Left forelimb (tissue), 1 donor: ENCODE measurements at regions not wholly inside any gene's neighbourhood (a gene's known extent, or its start where the extent isn't known, plus 50 kb on each side); places are given as distances from the start of the nearest gene placed in this dataset.
"Not testable (repeated sequence)": the region's sequence is repeated elsewhere in the genome, so short reads cannot be mapped to it uniquely, and the experiment has no call there.

Experiments used
- DNase-seq: peaks from one replicate; pipeline ENCODE4 v3.0.0-alpha.2; 2018; ENCODE audit warnings: low spot score

DNA sequence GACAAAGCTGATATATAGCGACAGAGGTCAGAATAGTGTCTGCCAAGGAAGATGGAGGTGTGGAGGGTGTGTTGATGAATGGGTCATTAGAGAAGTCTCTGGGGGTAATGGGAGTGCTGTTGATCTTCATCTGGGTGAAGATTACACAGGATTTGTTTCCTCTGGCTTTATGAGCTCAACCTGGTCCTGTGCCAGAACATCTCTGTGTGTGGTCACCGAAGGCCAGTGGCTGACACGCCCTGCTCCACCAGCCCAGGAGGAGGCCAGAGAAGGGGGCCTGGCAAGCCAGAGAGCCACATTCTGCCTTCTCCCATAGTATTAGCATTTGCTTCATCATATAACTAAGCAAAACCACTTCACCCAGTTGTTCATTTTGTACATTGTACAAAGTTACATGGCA lies 121.1 kb downstream of the ZNF621 start:
- no peak for DNase-seq

DNA sequence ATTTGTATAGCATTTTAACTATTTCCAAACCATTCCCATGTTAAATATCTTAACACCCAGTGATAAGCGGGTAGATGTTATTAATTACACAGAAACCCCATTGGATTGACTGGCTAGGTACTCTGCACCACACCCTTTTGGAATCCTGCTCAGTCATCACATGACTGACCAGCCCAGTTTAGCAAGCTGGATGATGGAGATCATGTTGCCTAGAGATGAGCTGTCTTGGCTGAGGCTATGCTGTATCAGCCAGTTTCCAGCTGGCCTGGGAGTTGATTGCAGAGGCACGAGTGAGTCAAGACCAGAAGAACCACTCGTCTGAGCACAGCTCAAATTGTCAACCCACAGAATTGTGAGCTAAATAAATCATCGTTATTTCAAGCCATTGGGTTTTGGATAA lies 124.6 kb downstream of the ZNF621 start:
- no peak for DNase-seq

GRCh38 chr3:40652072-40652471 lies 127.3 kb downstream of the ZNF621 start:
- DNase-seq = no peak

DNA sequence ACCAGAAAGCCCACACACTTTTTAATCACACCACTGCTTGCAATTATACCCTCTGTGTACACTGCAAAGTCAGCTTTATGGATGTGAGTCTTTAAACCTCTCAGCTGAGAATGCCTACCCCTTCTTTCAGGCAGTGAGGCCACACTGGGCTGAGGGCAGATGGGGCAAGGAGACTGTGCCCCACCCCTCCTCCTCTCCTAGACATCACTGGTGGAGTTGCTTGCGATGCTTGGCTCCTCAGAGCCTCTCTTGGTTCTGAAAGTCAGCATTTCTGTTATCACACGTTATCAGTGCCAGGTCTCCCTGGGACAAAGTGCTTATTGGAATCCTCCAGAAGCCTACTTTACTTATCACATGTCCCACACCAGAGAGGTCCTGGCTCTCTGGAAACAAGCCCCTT lies 128.2 kb downstream of the ZNF621 start:
- no peak for DNase-seq

DNA sequence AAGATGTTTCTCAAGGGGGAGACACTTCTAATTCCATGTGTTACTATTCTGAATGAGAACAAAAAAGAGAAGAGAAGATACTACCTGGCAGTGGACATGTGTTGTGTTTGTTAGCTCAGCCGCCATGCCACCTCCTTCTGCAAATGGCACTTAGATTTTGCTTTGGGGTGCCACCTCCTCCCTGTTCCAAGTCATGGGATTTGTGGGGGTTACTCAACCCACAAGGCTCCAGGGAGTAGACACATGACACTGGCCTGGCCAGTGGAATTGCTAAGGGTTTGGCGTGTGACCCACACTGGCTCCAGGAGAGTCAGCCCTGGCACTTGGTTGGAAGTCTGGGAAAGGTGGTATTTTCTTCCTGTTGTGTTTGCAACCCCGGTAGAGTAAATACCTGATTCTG lies 129.1 kb downstream of the ZNF621 start:
- no peak for DNase-seq

GRCh38 chr3:40655551-40655950 lies 130.8 kb downstream of the ZNF621 start:
- no peak for DNase-seq

DNA sequence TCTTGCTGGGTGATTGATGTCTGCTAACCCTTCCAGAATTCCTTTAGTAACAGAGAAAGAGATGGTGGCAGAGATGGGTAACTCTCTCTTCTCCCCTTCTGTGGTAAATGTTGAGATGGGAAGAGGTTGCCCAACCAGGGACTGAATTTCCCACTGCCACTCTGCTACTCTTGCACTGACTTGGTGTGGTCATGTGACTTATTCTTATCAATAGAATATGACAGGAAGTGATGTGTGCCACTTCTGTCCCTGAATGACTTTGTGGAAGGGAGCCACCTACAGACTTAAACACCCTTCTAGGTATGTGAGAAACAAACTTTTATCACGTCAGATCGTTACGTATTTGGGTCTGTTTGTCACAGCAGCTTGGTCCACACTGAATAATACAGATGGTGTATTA lies 132.9 kb downstream of the ZNF621 start:
- no peak for DNase-seq

DNA sequence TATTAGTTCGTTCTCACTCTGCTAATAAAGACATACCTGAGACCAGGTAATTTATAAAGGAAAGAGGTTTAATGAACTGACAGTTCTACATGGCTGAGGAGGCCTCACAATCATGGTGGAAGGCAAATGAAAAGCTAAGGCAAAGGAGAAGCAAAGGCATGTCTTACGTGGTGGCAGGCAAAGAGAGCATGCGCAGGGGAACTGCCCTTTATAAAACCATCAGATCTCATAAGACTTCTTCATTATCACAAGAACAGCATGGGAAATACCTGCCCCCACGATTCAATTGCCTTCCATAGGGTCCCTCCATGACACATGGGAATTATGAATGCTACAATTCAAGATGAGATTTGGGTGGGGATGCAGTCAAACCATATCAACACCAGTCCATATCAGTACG lies 133.5 kb downstream of the ZNF621 start:
- no peak for DNase-seq

DNA sequence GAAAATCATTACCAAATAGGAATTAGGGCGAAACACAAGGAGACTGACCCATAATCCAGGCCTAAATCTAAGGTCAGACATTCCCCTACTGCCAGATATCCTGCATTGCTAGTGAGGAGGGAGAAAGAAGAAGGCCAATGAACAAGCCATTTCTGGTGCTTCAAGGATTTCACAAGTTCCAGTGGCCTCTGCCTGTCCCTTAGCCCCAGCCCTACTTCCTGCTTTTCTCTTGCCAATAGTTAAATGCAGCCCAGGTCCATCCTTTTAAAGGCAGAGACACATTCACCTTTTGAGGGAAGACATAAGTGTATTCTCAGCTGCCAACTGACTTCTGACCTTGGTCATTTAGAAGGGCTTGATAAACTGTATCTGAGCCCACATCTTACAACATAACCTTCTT lies 135.8 kb downstream of the ZNF621 start:
- no peak for DNase-seq

DNA sequence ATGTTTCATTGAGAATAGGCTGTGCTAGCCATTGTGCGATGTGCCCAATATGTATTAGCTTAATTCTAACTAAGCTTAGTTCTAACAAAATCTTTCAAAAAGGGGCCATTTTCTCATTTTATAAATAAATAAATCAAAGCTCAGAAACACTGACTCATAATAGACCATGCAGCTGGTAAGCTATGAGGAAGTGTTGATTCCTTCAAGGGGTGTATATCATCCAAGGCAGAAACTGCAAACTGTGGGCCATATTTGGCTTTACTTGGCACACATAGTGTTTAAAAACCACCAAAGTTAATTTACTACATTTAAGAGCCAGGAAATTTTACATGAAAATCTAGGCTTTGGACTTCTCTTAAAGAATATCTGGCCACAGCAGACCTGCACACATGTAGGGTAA lies 136.5 kb downstream of the ZNF621 start:
- DNase-seq = no peak

DNA sequence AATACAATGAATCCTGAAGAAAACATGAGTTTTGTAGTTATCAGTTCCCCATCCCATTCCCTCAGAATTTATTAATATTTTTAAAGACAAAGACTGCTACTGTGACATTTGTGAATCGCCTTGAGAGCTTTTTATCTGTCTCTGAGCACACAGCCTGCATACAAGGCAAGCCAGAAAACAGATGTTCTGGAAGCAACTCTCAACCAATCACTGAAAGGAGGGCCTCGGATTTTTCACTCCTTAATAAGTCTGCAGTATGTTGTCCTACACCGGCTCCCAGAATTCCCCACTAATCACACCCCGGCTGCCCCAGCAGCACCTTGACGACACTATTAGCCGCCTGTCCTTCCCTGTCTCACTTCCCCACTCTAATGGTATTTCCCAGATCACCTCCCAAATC lies 138.5 kb downstream of the ZNF621 start:
- no peak for DNase-seq

GRCh38 chr3:40669176-40669575 lies 144.4 kb downstream of the ZNF621 start:
- DNase-seq = no peak

DNA sequence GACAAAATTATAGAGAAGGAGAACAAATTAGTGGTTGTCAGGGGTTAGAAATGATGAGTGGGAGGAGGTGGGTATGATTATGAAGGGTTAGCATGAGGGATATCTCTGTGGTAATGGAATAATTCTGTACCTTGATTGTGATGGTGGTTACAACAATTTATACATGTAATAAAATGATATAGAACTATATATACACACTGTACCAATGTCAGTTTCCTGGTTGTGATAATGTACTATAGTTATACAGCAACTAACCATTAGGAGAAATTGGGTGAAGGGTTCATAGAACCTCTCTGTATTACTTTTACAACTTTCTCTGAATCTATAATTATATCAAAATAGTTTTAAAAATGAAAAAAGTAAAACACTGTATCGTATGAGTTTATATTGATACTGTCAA lies 148.1 kb downstream of the ZNF621 start:
- DNase-seq = no peak

DNA sequence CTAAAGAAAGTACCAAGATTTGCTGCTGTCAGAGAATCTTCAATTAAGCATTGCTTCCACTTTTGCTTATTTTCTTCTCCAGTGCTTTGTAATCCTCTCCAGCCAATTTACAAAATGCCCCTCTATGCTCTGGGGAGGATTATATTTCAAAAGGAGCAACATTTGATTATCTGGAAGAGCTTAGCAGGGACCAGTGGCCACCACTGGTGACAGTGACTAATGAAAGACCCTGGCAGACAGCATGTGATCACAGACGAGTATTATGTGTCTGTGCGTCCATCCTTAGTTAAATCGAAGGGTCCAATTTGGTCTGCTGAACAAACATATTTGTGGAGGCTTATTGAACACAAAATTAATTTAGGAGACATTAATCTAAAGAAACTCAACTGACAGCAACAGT lies 152.6 kb downstream of the ZNF621 start:
- DNase-seq = no peak

- no peak for DNase-seq
These were observed 153.0 kb downstream of the ZNF621 start for GRCh38 chr3:40677749-40678148.

GRCh38 chr3:40679290-40679689 lies 154.5 kb downstream of the ZNF621 start:
- DNase-seq = no peak

GRCh38 chr3:40680685-40681657 lies 156.2 kb downstream of the ZNF621 start:
- no peak for DNase-seq

DNA sequence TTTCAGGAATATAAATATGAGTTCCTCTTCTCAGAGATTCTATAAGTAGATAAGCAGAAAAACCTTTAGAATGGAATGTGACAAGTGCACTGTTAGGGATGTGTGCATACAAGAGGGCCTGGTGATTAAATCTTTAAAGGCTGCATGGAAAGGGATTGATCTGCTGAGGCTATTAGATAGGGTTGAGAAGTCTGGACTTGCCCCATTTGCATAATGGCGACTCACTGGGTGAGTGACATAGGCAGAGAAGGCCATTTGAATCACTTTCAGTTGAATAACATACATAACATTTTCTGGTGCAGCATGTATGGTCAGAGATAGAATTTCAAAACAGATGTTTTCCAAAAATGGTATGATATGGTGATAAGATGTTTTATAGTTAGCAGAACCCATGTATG lies 156.9 kb downstream of the ZNF621 start:
- no peak for DNase-seq

GRCh38 chr3:40689837-40690236 lies 165.1 kb downstream of the ZNF621 start:
- no peak for DNase-seq

DNA sequence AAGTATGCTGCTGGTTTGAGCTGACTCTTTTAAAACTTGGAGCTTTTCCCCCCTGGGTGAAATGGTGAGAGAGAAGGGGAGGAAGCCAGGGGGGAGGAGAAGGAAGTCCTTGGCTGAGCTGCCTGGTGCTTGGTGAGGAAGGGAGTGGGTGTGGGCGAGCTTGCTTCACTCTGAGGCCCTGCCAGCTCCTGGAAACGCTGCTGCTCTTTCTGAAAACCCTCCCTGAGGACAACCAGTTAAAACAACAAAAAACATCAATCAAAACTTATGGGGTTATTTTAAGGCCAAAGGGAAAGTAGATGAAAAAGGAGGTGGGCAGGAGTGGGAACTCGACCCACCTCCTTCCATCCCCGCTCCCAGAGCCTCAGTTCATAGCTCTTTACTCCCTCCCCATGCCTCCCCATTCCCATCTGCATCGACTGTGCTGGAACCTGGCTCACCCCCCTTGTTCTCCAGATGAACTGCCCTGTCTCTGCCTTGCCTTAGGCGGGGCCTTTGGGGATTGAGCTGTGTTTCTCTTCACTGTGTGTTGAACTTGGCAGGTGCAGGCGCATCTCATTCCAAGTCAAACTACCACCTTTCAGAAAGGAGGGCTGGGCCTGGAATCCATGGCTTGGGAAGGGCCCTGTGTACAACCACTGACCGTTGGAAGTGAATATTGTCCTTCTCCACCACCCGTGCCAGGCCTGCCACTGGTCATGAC lies 166.1 kb downstream of the ZNF621 start:
- peak; percentile 71 for DNase-seq

DNA sequence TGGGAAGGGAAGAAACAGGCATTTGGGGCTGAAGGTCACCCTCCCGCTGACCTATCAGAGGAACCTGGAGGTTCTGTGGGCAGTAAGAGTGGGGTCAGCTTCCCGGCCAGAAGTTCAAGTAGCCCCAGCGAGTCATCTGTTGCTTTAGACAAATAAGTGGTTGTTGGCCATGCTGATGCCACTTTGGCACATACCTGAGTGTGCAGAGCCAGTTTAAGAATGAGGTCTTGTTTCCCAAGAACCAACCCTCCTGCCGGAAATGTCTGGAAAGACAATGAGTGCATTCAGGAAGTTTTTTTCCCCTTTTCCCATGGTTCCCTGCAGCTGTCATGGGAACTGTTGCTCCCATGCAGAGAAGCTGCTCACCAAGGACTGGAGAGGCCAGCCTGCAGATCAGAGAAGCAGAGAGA lies 166.7 kb downstream of the ZNF621 start:
- DNase-seq = no peak

DNA sequence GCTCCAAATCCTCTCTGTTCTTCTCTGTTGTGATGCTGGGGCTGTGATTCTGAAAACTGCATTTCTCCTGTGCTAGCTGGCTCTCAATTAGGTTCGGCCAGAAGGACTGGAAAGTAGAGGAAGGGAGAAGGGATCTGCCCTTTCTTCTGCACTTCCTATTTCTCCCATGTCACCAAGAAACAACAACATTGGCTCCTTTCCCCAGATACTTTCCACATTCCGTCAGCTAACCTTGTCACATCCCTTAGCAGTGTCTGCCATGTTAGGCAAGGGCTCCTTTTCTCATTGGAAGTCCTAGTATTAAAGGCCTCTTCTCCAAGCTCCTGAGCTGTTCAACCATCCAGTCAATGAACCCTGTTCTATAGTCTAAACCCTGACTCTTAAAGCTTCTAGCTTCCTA lies 171.1 kb downstream of the ZNF621 start:
- DNase-seq = no peak

DNA sequence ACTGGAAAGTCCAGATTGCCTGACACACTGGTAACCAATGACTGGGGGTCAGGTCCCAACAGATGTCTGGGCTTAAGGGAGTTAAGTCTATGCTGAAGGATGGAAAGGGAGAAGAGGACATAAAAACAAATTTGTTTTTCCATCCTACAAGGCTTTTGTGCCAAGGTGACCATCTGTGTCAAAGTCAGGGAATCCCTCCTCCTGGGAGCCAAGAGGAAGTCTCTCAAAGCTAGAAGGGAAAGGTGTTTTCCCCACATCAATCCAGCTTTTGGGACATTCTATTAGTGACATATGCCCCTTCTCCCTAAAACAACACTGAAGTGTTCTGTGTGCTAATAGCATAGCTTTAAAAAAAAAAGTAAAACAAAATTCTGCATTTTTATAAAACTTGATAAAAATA lies 173.9 kb downstream of the ZNF621 start:
- not testable (repeated sequence) for DNase-seq
